ENCODE measurements at regions not wholly inside any gene's neighbourhood (a gene's known extent, or its start where the extent isn't known, plus 50 kb on each side); places are given as distances from the start of the nearest gene placed in this dataset.
"Not testable (repeated sequence)": the region's sequence is repeated elsewhere in the genome, so short reads cannot be mapped to it uniquely, and the experiment has no call there.

DNA sequence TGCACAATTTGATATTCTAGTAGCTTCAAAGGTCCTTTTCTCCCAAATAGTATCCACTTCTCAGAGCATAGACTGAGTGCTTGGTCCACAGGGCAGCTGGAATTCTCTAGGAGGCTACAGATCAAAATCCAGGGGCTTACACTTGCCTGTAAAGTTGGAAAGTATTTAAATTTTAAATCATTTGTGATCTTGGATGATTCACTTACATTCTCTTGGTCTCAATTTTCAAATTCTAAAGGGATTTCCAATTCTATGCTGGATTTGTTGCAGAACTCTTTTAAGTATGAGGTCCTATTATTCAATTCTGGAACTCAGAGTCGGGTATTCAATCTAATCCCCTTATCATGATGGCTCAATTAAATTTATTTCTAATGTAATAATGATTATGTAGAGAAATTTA is 492.3 kb downstream of the NYAP2 start:
- DNase-seq: no peak

DNA sequence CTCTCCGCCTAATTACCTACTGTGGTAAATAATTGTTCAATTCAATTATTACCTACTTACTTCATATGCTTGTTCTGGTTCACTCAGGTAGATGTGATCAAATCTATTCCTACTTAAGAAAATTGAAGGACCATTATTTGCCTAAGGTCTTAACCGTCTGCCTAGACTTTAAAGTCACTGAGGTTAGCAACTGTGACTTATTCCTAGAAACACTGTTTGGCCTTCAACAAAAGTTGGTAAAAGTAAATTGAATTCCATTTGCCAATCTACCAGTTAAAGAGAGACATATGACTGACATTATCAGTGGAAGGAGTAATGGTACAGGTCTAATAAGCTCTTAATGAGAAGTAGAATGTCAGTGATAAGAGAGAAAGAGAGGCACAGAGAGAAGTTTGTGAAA is 491.5 kb downstream of the NYAP2 start:
- no peak for DNase-seq

DNA sequence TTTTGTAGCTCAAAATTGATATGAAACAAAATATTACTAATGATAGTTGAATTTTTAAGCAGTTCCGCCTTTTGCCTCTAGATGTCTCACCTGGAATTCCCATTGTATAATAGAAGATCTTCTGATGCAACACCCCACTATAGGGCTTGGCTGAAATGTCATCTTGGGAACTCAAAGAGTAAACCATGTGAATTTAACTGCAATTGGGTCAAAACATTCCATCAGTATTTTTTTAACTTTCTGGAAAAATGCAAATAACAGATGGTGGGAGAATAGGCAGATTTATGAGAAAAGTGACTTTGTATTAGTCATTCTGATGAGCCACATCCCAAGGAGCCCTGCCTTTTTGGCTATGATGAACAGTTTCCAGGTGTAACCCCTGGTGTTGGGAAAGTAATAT is 489.9 kb downstream of the NYAP2 start:
- DNase-seq: no peak

DNA sequence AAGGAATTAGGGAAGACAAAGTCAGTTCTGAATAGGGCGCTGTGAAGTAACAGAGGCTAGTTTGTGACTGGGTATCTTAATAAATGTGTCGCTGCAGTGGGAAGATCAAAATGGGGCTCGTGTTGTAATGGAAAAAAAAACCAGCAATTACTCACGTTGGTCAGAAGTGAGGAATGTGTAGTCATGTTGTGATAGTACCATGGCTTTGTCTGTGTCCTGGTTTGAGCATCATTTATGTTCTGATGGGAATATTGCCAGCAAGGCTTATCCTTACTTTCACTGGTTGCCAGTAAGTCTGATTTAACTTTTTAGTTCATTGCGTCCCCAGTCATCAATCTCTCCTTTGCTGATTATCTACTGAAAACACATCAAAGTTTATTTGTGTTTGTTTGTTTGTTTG is 467.6 kb downstream of the NYAP2 start:
- no peak for DNase-seq

DNA sequence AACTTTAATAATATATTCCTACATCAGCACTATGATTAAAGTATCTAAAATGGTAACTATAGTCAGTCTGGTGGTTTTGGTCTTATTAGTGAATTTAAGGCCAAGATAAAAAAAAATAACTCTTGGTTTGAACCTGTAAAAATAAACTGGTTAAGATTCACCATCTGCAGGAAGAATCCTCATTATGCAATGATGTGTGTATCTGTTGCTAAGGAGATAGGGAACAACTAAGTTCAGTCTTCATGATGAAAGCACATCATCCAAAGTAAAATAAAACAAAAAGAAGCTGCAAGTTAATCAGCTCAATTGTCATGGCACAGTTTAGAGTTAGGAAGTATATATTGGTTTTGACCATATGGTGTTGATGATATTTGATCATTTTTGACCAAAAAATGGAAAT is 466.0 kb downstream of the NYAP2 start:
- DNase-seq: no peak

DNA sequence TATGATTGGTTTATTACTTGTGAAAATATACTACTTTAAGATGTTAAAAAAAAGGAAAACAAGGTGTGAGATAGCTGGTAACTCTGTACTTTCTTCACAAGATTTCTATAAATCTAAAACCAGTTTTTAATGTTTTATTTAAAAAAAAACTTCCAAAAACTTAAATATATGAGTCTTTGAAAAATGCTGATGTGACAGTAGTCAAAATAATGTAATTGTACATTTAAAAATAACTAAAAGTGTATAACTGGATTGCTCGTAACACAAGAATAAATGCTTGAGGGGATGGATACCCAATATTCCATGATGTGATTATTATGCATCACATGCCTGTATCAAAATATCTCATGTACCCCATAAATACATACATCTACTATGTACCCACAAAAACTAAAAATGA is 464.9 kb downstream of the NYAP2 start:
- DNase-seq: no peak

DNA sequence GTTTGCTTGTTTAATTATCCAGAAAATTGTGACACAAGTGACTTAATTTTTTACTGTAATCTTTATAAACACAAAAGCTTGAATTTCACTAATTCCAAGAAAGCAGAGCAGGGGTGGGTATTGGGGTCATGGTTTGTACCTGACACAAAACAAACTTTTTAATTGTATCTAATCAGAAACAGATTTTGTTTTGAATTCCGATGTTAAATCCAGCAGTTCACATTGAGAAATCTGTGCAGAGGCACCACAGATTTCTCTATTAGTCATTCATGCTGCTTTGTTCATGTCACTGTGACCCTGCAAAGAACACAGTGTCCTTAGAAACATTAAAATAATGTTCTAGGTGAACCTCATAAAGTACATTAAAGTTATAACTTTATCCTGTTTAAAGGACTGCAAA is 443.4 kb downstream of the NYAP2 start:
- no peak for DNase-seq

DNA sequence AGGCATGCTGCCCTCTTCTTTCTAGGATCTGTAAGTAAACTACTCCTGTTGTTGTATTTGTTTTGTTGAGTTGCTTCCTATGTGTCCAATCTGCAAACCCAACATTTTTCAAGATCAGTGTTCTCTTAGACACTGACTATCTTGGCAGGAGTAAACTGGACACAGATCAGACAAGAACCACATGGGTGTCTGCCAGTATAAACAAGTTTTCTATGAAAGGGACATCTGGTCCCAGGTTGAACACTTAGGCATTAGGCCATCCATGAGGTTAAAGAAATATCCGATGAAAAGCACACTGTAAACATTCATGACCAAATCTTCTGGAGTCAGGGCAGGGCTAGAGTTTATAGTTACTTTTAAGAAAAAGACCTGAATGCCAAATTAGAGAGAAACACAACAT is 441.8 kb downstream of the NYAP2 start:
- no peak for DNase-seq

DNA sequence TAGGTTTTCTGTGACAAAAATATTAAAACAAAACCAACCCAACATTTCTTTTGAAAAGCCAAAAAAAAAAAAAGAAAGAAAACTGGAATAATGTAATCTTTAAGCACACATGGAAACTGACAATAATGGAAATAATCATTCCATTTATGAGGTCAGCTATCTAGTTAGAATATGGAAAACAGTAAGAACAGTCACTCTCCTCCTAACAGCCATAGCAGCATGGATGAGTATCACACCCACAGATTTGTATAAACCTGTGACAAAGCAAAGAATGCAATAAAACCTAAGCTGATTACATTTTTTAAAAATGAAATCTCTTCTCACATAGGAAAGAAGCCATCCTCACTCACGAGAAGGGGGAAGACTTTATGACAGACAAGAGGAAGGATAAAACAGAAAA is 437.8 kb downstream of the NYAP2 start:
- DNase-seq: no peak

DNA sequence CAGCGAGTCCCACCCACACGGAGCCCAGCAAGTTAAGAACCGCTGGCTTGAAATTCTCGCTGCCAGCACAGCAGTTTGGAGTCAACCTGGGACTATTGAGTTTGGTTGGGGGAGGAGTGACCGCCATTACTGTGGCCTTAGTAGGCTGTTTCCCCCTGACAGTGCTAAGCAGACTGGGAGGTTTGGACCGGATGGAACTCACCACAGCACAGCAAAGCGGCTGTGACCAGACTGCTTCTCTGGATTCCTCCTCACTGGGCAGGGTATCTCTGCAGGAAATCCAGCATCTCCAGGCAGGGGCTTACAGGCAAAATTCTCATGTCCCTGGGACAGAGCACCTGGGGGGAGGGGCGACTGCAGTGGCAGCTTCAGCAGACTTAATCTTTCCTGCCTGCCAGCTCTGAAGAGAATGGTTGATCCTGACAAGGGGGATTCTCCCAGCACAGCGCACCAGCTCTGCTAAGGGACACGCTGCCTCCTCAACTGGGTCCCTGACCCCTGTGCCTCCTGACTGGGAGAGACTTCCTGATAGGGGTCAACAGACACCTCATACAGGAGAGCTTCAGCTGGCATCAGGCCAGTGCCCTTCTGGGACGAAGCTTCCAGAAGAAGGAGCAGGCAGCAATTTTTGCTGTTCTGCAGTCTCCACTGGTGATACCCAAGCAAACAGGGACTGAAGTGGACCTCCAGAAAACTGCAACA is 425.4 kb downstream of the NYAP2 start:
- no peak for DNase-seq

DNA sequence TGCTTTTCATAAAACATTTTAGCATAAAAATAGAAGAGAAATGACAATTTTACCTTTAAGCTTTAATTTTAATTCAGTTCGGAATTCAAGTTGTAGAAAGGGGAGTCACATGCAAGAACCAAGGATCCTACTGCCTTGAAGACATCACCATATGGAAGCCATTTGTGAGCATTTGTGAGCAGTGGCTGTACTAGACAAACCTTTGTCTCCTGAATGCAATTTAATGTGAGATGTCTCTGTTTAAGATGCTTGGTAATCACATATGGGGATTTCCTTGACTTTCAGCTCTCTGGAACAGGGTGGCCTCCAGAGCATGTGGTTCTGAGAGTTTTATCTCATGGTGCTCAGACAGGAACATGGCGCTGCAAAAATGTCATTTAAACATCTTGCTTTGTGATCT is 421.8 kb downstream of the NYAP2 start:
- DNase-seq: no peak

DNA sequence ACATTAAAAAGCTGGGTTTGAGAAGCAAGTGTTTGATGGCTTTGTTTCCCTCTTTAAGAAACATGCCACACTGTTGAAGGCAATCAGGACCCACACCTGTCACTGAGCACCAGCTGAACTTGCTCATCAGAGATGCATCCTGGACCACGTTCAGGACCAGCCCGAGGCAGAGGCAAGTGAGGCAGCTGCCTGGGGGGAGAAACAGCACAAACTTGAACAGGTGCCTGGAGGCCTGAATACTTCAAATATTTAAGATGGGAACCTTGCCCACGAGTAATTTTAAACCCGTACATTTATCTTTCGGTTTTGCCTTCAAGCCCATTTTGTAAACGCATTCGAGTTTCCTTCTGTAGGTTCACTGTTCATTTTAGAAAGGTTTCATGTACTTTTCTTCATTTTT is 421.3 kb downstream of the NYAP2 start:
- no peak for DNase-seq

DNA sequence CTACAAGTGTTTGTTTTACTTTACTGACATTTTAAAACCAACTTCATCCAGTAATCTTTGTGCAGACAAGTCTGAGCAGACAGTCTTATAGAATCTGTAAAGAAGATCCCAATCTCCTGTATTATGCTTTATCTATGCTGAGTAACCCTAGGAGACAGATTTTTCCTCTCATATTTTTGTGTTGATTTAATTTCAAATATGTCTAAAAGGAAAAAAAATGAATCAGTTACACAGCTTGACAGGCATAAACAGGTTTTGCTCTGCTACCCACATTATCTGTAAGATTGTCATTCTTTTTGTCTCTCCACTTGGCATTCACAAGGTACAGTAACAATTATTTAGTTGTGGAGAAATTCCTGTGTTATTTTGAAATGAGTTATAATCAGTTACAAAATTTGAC is 415.0 kb downstream of the NYAP2 start:
- no peak for DNase-seq

DNA sequence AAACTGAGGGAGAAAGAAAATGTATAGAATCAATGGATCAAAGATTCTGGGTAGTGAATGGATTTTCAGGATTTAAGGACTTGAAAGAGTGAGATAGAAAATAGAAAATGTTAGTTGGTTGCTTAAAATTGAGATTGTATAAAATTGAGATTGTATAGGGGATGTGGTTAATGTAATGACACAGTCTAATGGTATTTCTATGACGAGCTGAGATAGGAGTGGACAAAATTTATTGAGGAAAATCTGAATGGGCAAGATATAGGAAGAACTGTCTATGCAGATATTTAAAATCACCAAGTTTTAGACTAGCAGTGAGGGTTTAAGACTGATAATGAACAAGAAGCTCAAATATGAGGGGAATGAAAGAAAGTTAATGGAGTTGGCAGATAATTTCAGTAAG is 406.6 kb downstream of the NYAP2 start:
- no peak for DNase-seq

DNA sequence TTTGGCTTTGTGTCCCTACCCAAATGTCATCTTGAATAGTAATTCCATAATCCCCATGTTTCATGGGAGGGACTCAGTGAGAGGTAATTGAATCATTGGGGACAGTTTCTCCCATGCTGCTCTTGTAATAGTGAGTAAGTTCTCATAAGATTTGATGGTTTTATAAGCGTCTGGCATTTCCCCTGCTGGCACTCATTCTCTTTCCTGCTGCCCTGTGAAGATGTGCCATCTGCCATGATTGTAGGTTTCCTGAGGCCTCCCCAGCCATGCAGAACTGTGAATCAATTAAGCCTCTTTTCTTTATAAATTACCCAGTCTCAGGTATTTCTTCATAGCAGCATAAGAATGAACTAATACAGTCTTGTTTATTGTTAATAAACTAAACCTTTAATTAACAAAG is 402.6 kb downstream of the NYAP2 start:
- not testable (repeated sequence) for DNase-seq

DNA sequence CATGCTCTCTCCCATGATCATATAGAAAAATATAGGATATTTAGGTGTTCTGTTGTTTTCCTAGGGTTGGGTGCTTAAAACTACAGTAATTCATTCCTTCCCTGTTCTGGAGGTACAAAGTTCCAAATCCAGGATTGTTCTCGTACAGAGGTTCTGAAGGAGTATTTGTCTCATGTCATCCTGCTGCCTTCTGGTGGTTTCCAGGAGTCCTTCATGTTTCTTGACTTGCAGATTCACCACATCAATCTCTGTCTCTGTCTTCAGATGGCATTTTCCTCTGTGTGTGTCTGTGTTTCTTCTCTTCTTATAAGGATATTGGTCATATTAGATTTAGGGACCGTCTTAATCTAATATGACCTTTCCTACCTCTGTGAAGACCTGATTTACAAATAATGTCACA is 397.9 kb downstream of the NYAP2 start:
- DNase-seq: no peak

DNA sequence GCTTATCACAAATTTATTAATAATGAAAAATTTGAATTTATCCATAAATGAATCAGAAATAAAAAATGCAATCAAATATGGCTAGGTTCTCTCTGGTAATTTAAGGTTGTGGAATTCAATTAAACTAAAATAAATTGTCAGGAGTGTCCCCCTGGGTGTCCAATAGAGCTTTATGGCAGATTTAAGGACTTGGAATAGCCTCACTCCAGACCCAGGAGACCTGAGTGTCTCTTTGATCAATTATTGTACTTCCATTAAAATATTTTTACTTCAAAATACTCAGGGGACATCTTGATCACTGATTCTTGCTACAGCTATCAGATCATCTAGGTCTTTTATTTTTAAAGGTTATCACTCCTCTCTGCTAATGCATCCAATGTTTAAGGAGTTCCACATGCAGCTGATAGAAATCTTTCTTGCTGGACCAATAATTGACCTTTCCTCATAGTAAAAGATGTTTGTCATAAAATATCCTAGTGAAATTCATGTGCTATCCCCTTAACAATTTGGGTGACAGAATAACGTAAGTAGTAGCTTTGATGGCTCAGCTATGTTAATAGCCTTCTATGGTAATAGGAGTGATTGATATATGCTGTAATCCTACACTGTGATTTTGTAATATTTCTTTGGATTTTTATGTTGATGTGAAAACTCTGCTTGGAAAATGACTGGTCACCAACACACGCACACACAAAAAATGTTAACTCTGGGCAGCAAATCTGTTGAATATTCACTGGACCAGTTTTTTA is 395.3 kb downstream of the NYAP2 start:
- DNase-seq: no peak

DNA sequence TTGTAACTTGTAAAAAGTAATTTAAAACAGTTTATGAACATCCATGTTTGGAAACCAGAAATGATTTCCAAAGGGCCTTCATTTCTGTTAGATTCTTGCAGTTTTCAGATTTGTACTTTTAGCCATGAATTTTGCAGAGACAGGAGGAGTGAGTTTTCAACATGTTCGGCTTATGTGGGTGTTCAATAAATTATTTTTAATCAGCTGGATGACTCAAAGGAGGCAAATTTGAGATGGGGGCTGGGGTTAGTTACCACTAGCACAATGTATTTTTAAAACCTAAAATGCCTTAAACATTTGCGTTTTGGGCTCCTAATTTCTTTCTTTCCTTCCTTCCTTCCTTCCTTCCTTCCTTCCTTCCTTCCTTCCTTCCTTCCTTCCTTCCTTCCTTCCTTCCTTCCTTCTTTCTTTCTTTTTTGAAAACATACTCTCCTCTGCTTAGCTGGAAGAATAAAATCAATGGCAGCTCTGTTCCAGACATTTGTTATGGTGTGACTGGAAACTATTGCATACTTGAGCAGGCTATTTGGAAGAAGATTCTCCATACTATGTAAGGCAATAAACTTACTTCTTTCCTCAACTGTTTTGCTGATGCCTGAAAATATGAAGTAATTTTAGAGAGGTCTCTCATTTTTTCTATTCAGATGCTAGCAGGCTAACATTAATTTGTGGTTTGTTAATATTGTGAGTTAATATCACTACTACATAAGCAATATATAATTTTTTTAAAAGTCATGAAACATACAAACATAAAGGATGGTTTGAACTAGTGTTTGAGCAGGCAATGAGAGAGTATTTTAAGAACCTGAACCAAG is 394.4 kb downstream of the NYAP2 start:
- no peak for DNase-seq

DNA sequence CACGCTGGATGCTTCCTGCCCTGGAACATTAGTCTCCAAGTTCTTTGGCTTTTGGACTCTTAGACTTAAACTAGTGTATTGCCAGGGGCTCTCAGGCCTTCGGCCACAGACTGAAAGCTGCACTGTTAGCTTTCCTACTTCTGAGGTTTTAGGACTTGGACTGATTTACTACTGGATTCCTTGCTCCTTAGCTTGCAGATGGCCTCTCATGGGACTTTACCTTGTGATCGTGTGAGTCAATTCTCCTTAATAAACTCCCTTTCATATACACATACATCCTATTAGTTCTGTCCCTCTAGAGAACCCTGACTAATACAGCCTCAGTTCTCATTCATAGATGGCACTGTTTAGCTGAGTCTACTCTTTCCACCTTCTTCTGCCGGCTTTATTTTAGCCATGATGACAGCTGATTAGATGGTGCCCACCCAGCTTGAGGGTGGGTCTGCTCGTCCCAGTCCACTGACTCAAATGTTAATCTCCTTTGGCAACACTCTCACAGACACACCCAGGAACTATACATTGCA is 389.1 kb downstream of the NYAP2 start:
- DNase-seq: no peak

DNA sequence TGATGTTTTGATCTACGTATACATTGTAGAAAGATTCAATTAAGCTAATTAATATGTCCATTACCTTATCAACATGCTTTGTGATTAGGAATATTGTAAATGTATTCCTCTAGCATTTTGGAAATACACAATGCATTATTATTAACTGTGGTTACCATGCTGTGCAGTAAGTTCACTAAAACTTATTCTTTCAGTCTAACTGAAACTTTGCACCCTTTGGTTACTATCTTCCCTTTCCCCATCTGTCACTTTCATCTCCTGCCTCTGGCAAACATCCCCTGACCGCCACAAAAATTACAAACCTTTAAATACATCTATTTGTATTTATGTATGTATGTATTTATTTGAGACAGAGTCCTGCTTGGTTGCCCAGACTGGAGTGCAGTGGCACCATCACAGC is 388.0 kb downstream of the NYAP2 start:
- no peak for DNase-seq

DNA sequence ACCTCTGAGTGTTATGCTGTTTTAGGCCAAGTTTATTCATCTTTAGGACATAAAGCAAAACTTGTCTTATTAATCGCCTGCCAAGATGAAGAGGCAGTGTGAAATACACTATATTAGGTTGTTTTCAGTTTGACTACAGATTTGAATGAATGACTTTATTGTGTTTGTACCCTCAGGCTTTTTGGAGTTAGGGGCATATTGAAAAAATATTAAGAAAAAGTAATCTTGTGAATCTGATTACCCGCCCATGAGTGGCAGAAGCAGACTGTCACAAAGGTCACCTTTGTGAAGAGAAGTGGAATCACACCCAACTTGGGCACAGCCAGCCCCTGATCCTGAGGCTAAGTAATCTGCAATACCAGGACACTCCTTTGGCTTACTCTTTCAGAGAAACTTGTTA is 382.5 kb downstream of the NYAP2 start:
- no peak for DNase-seq

DNA sequence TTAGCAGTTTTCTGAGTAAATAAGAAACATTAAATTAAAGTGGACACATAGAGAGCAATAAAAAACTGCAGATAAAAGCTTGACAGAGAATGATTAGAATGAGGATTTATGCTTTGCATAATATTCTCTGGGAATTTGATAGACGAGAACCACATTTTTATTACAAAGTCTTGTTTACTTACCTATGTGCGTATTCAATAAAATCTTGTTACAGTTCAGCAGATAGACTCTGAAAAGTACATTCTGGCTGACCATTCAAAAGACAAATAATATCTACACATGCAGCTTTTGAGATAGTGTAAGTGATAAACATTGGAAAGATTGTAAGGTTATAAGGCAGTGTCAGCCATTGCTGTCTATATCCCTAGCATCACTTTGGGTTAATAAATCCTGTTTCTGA is 381.6 kb downstream of the NYAP2 start:
- DNase-seq: no peak

DNA sequence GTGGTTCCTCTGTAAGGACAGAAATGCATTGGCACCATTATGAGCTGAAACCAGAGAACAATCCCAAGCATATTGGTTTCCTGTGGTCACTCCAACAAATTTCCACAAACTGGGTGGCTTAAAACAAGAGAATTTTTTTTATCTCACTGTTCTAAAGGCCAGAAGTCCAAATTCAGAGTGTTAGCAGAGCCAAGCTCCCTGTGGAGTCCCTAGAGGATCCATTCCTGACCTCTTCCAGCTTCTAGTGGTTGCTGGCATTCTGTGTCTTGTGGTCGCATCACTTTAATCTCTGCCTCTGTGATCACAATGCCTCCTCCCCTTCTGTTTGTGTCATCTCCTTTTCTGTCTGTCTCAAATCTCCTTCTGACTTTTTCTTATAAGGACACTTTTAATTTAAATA is 380.3 kb downstream of the NYAP2 start:
- DNase-seq: no peak

DNA sequence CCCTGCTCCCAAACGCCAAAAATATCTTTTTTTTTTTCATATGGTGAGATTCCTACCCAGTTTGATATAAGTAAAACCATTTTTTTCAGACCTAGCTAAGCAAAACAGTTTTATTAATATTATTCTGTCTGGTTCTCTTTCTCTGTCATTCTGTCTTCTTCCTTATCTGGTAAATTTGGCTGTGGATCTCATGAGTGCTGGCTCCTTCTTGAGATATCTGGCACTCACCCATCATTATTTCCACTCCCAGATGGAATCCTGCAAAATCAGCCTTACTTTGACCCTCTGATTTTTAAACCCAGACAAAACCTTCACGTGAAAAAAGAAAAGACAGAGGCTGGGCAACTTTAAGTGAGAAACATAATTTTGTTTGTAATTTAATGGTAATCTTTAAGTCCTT is 373.6 kb downstream of the NYAP2 start:
- DNase-seq: no peak
